Activated CD4-positive, CD25-positive, alpha-beta regulatory T cell treated with anti-CD3 and anti-CD28 coated beads, Interleukin-2, amount 50 U/mL, for 72 hours (primary cell): ENCODE measurements at regions not wholly inside any gene's neighbourhood (a gene's known extent, or its start where the extent isn't known, plus 50 kb on each side); places are given as distances from the start of the nearest gene placed in this dataset.
"Not testable (repeated sequence)": the region's sequence is repeated elsewhere in the genome, so short reads cannot be mapped to it uniquely, and the experiment has no call there.

Experiments used
- DNase-seq: peaks from one replicate; pipeline ENCODE4 v3.0.0; 2021

DNA sequence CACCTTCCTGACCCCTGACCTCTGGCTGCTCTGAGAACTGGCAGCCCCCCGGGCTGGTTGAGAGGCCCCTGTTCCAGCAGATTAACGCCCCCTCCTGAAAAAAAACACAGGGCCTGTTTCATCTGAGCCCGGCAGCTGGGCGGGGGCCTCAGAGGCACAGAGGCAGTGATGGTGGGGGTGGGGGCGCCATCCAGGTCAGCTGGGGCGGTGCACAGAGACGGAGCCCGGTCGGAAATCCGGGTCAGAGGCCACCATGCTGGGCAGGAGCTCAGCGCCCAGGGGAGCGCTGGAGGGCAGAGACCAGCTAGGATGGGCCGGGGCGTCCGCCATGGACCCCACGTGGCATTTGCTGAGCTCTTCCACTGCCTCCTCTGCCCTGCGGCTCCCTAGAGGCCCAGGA is 68.0 kb downstream of the UNCX start:
- DNase-seq: no peak

- no peak for DNase-seq
These were observed 68.6 kb downstream of the UNCX start for GRCh38 chr7:1301054-1301881.

DNA sequence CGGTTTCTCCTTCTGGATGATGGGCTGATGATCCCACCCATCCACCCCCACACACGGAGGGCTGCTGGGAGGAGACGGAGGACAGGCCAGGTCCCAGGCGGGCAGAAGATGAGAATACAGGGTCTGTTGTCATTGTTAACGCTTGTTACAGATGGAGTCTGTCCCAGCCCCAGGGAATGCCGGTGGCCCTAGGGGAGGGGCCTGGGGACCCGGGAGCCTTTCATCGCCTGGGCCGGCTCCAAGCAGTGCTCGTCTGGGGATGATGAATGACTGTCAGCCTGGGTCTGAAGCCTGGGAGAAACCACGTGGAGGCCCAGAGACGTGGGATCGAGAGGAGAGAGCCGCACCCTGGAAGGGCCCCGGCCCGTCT is 69.2 kb downstream of the UNCX start:
- no peak for DNase-seq

DNA sequence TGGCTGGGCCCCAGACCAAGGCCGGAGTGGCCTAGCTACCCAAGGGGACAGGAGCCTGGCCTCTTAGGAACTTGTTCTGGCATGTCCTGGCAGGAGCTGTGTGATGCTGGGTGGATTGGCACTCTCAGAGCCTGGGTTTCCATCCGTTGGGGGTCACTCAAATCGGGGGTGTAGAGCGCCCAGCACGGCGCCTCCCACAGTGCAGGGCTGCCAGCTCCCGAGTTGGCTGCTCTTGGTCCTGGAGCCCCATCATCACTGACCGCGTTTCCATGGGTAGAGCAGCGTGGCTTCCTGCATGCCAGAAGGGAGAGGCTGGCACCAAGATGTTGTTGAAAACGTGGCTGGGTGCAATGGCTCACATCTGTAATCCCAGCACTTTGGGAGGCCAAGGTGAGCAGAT is 70.3 kb downstream of the UNCX start:
- DNase-seq: no peak

GRCh38 chr7:1304011-1304410 is 71.3 kb downstream of the UNCX start:
- not testable (repeated sequence) for DNase-seq

GRCh38 chr7:1305873-1306272 is 73.2 kb downstream of the UNCX start:
- DNase-seq: no peak

DNA sequence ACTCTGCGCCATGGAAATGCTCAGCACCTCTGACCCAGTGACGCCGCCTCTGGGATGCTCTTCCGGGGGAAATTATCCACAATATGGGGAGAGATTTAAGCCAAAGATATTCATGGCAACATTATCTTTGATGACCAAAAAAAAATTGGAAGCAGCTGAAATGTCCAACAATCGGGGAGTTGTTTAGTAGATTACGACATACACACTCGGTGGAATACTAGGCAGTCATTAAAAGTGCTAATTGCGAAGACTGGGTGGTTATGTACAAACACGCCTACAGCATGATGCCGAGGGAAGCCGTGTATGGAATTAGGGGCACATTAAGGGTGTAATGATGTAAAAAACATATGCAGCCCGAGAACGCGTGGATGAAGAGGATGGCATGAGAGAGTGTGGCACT is 75.2 kb downstream of the UNCX start:
- DNase-seq: no peak

DNA sequence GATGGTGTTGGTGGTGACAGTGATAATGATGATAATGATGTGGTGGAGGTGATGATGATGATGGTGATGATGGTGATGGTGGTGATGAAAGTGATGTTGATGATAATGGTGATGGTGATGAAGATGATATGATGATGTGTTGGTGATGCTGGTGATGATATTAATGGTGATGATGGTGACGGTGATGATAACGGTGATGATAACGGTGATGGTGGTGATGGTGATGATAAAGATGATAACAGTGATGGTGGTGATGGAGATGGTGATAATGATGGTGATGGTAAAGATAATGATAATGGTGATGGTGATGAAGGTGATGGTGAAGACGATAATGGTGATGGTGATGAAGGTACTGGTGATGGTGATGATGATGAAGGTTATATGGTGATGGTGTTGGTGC is 76.6 kb downstream of the UNCX start:
- DNase-seq: no peak

GRCh38 chr7:1309996-1310395 is 77.3 kb downstream of the UNCX start:
- DNase-seq: no peak

- DNase-seq: no peak
These were observed 78.3 kb downstream of the UNCX start for GRCh38 chr7:1310936-1311335.

DNA sequence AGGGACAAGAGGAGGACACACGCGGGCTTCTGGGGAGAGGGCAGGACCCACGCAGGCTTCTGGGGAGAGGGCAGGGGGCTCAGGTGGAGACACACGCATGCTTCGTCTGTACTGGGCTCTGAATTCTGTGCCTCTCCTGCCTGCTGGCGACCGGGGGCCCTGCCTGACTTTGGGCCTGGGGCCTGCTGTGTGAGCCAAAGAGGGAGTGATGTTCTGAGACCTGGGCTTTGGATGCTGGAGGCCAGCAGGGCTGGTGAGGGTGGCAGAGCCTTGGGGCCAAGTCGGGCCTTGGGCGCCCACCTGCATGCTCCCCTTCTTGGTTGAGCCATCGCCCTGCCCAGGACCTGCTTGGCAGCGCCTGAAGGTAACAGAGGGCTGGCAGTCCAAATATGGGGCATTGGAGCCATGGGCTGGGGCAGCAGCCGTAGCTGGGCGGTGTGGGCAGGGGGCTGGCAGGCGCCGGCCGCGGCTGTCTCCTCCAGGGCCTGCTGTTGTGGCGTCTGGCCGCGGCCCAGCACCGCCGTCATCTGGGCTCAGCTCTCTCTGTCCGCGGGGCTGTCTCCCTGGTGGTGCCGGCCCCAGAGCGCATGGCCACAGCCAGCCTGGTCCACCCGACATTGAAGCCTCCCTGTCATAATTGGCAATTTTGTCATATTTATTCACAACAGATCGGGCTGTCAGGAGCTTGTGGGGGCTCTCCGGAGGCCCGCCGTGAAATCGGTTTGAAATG is 78.9 kb downstream of the UNCX start:
- no peak for DNase-seq

- DNase-seq: no peak
These were observed 79.7 kb downstream of the UNCX start for GRCh38 chr7:1312136-1313070.

DNA sequence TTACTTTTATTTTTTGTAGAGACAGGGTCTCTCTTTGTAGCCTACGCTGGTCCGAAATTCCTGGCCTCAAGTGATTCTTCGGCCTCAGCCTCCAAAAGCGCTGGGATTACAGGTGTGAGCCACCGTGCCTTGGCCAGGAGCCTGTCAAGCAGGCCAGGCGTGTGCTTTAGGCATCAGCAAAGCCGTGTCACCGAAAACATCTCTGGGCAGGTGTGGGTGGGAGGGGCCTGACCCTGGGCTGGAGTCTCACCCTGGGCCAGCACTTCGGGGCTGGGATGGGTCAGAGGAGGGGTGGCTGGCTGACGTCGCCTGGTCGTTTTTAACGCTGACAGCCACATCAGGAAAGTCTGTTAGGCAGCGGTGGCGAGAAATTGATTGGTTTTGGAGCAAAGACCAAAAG is 80.9 kb downstream of the UNCX start:
- DNase-seq: no peak

DNA sequence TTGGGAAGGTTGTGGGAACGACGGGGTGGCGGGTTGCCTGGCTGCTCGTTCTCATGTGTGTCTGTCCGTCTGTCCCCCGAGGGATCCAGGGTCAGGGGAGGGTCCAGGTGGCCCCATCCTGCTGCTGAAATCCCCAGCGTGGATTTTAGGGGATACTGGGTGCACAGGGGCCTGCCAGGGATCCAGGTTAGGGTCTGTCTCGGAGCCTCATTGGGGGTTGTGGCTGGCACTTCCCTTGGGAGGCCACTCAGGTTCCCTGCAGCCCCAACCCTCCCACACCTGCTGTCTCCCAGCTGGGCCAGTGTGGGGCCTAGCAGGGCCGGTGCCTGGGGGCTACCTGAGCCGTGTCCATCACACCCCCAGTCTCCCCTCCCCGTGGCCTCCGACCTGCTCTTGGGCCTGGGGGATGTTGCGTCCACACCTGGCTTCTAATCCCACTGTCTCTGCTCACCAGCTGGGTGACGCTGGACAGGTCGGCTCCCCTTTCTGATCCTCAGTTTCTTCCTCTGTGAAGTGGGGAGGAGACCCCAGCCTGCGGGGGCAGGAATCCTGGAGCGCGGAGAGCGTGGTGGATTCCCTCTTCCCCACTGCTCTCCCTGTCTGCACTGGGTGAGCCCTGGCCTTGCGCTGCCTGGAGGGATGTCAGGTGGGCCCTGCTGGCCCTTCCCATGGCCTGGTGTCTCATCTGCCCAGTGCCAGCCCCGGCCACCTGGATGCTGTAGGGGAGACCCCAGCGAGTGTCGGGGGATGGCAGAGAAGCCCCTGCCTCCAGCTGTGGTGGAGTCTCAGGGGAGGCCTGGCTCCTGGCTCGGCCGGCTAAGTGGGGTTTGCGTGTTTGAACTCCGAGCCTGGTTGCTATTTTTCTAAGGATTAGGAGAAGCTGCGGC is 81.6 kb downstream of the UNCX start:
- DNase-seq: no peak

GRCh38 chr7:1314908-1315450 is 82.3 kb downstream of the UNCX start:
- DNase-seq: no peak

DNA sequence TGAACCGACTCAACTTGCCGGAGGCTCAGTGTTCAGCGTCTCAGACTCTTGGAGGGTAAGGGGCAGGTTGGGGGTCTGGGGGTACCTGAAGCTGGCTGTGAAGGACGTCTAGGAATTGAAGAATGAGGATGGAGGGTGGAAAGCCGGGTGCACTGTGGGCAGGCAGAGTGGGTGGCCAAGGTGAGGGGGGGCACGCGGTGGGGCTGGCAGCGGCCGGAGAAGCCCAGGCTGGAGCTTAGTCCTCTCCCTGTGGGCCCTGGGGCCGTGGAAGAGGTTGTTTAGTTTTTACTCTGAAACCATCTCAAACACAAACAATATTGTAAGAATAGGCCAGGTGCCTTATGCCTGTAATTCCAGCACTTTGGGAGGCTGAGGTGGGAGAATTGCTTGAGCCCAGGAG is 83.4 kb downstream of the UNCX start:
- DNase-seq: no peak

GRCh38 chr7:1317646-1318045 is 85.0 kb downstream of the UNCX start:
- no peak for DNase-seq

GRCh38 chr7:1318051-1318450 is 85.4 kb downstream of the UNCX start:
- no peak for DNase-seq

DNA sequence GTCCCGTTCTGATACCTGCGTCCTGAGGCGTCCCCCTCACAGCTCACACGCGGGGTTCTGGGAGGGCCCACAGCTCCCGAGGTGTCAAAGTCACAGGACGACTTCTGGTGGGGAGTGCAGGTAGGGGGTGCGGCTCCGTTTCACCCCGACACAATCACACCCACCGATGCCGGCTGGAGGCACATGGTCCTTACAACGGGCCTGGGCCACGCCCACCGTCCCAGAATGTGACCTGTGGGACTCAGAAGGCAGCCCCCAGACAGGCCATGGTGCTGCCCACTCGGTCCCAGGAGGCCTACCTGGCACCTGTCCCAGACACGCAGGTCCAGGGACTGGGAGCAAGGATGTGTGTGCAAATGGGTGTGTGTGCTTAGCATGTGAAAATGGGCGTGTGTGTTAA is 86.0 kb downstream of the UNCX start:
- no peak for DNase-seq

- DNase-seq: no peak
These were observed 88.1 kb downstream of the UNCX start for GRCh38 chr7:1320616-1321240.

DNA sequence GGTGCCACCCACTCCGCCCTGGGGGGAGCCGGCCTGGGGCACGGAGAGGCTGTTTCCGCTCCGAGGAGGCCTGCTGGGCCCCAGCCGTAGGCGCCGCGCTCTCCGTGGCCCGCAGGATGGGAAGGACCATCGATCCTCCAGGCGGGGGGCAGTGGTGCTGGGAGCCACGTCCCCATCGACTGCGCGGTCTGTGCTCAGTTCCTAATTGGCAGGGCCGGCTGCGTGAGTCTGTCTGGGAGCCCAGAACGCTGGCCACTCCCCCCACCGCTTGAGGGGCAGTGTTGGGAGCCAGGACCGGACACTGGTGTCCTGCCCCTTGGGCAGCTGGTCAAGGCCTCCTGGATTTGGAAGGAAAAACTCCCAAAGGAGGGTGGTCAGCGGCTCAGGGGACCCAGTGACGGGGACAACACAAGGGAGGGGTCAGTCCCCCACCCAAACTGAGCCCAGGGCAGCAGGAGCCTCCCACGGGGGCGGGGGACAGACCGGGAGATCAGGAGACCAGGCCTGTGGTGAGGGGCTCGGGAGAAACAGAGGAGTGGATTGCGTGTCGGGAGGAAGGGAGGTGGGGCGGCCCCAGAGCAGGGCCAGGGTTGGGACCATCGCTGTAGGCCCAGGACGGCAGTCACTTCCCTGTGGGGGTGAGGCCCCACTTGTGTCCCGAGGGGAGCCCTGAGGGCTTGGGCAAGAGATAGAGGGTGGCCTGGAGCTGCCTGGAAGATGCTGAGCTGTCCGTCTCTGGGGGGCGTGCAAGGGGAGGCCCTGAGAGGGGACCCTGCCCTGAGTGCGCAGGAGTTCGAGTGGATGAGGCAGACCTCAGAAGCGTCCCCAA is 89.0 kb downstream of the UNCX start:
- no peak for DNase-seq
